WTC11 (cell line): ENCODE measurements at regions not wholly inside any gene's neighbourhood (a gene's known extent, or its start where the extent isn't known, plus 50 kb on each side); places are given as distances from the start of the nearest gene placed in this dataset.

ENCODE experiments used
- ATAC-seq: fragments of 200-7000 bp; cut with Tn5 transposase; 2 replicates; pipeline ENCODE4 v1.10.0; 2021; ENCODE audit warnings: mild to moderate bottlenecking, moderate library complexity
- CTCF ChIA-PET: fragments of 300-600 bp; sonication (Branson Sonifier 250); formaldehyde crosslinking; loops from one replicate; lab custom pipeline; 2021; ENCODE audit warnings: antibody characterized with exemption; lab: Charles Lee
- POLR2A ChIA-PET: fragments of 350-600 bp; sonication (Branson Sonifier 250); formaldehyde crosslinking; loops from one replicate; lab custom pipeline; 2021; ENCODE audit warnings: antibody characterized with exemption; lab: Charles Lee
- DNase-seq: peaks from one replicate; pipeline ENCODE4 v3.0.0; 2021; ENCODE audit warnings: low spot score
- H3K27ac Mint-ChIP-seq: 2 replicates; pipeline ENCODE4 v1.8.0; 2021; ENCODE audit warnings: mixed read lengths
- H3K27me3 Mint-ChIP-seq: 2 replicates; pipeline ENCODE4 v1.8.0; 2021; ENCODE audit warnings: low read depth, mild to moderate bottlenecking, moderate library complexity, mixed read lengths
- H3K36me3 Mint-ChIP-seq: 2 replicates; pipeline ENCODE4 v1.8.0; 2021; ENCODE audit warnings: mixed read lengths
- H3K4me1 Mint-ChIP-seq: 2 replicates; pipeline ENCODE4 v1.8.0; 2022; ENCODE audit warnings: mixed read lengths
- H3K4me3 Mint-ChIP-seq: 2 replicates; pipeline ENCODE4 v1.8.0; 2021; ENCODE audit warnings: mild to moderate bottlenecking, moderate library complexity, mixed read lengths
- H3K9me3 Mint-ChIP-seq: 2 replicates; pipeline ENCODE4 v1.8.0; 2021; ENCODE audit warnings: mixed read lengths
- ATF1 ChIP-seq: sonication (generic); formaldehyde crosslinking; IDR thresholded peaks from 2 replicates; pipeline ENCODE4 v1.8.1; 2023; ENCODE audit warnings: mild to moderate bottlenecking, moderate library complexity, missing genetic modification reagents
- EMX1 ChIP-seq: fragments of 250-450 bp; sonication (Bioruptor Pico); IDR thresholded peaks from 2 replicates; pipeline ENCODE4 v1.8.0; 2021; ENCODE audit warnings: mild to moderate bottlenecking
- FOXK1 ChIP-seq: sonication (generic); formaldehyde crosslinking; IDR thresholded peaks from 2 replicates; pipeline ENCODE4 v1.8.0; 2022; ENCODE audit warnings: mild to moderate bottlenecking, moderate library complexity, missing genetic modification reagents
- KAT7 ChIP-seq: sonication (generic); formaldehyde crosslinking; IDR thresholded peaks from 2 replicates; pipeline ENCODE4 v1.8.1; 2023; ENCODE audit warnings: missing genetic modification reagents, mild to moderate bottlenecking, borderline replicate concordance
- NR1H2 ChIP-seq: sonication (generic); formaldehyde crosslinking; IDR thresholded peaks from 2 replicates; pipeline ENCODE4 v1.9.0; 2021; ENCODE audit warnings: mild to moderate bottlenecking, moderate library complexity, missing genetic modification reagents
- NR2C2 ChIP-seq: sonication (generic); formaldehyde crosslinking; IDR thresholded peaks from 2 replicates; pipeline ENCODE4 v1.8.0; 2022; ENCODE audit warnings: mild to moderate bottlenecking, missing genetic modification reagents
- PRRX2 ChIP-seq: fragments of 250-450 bp; sonication (Bioruptor Pico); IDR thresholded peaks from 2 replicates; pipeline ENCODE4 v1.8.0; 2021; ENCODE audit warnings: mild to moderate bottlenecking
- STAT6 ChIP-seq: sonication (generic); formaldehyde crosslinking; conservative IDR thresholded peaks from 2 replicates; pipeline ENCODE4 v1.8.1; 2023; ENCODE audit warnings: mild to moderate bottlenecking, low read depth, missing genetic modification reagents, moderate library complexity
- TCF7 ChIP-seq: sonication (generic); formaldehyde crosslinking; IDR thresholded peaks from 2 replicates; pipeline ENCODE4 v1.8.0; 2022; ENCODE audit warnings: mild to moderate bottlenecking, low read depth, missing genetic modification reagents, moderate library complexity
- ZMAT4 ChIP-seq: fragments of 250-450 bp; sonication (Bioruptor Pico); IDR thresholded peaks from 2 replicates; pipeline ENCODE4 v1.9.0; 2021; ENCODE audit warnings: mild to moderate bottlenecking
- ZNF219 ChIP-seq: sonication (generic); formaldehyde crosslinking; IDR thresholded peaks from 2 replicates; pipeline ENCODE4 v1.8.0; 2023; ENCODE audit warnings: missing genetic modification reagents, mild to moderate bottlenecking, borderline replicate concordance
- TF ChIP-seq, protein P1 (sequence below): sonication (generic); formaldehyde crosslinking; IDR thresholded peaks from 2 replicates; pipeline ENCODE4 v1.8.0; 2023; ENCODE audit warnings: missing genetic modification reagents
- TF ChIP-seq, protein P2 (sequence below): sonication (generic); formaldehyde crosslinking; IDR thresholded peaks from 2 replicates; pipeline ENCODE4 v1.8.1; 2023; ENCODE audit warnings: mild to moderate bottlenecking, missing genetic modification reagents, borderline replicate concordance
- TF ChIP-seq, protein P3 (sequence below): sonication (generic); formaldehyde crosslinking; IDR thresholded peaks from 2 replicates; pipeline ENCODE4 v1.8.0; 2022; ENCODE audit warnings: mild to moderate bottlenecking, missing genetic modification reagents
- TF ChIP-seq, protein P4 (sequence below): sonication (generic); formaldehyde crosslinking; IDR thresholded peaks from 2 replicates; pipeline ENCODE4 v1.8.1; 2023; ENCODE audit warnings: mild to moderate bottlenecking, moderate library complexity, missing genetic modification reagents
- TF ChIP-seq, protein P5 (sequence below): sonication (generic); formaldehyde crosslinking; IDR thresholded peaks from 2 replicates; pipeline ENCODE4 v1.8.0; 2023; ENCODE audit warnings: mild to moderate bottlenecking, missing genetic modification reagents

GRCh38 chr2:234266952-234267351 is 216.4 kb downstream of the SPP2 start (continued):
- TF ChIP-seq, protein P1, sequence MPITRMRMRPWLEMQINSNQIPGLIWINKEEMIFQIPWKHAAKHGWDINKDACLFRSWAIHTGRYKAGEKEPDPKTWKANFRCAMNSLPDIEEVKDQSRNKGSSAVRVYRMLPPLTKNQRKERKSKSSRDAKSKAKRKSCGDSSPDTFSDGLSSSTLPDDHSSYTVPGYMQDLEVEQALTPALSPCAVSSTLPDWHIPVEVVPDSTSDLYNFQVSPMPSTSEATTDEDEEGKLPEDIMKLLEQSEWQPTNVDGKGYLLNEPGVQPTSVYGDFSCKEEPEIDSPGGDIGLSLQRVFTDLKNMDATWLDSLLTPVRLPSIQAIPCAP (CRISPR knock-in tag), result no peak

DNA sequence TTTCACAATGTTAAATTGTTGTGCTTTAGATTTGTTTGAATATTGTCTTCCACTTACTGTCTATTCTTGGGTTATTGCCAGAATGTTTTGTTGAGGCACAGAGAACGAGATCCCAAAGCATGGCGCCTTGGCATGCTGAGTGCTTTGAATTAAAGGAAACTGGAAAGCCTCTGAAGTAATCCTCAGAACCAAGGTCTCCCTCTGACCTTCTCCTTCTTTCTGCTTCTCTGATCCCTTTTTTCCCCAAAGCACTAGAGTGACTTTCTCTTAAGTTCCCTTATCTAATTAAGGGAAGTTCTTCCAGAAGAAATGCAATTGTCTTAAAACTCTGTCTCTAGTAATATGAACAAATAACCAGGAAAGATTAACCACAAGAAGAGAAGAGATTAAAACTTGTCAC is 214.7 kb downstream of the SPP2 start:
- Mint-ChIP-seq H3K9me3 (peaks cover 11% of the 10 kb centered on the region), H3K27ac (no peak overlapping the region), H3K36me3 (no peaks in the 10 kb centered on the region), H3K4me1 (no peaks in the 10 kb centered on the region), H3K4me3 (no peak overlapping the region), H3K27me3 (no peaks in the 10 kb centered on the region; the same call in 1 of the 2 replicates)
- no peak for TF ChIP-seq ZNF219
- TF ChIP-seq, protein P2, sequence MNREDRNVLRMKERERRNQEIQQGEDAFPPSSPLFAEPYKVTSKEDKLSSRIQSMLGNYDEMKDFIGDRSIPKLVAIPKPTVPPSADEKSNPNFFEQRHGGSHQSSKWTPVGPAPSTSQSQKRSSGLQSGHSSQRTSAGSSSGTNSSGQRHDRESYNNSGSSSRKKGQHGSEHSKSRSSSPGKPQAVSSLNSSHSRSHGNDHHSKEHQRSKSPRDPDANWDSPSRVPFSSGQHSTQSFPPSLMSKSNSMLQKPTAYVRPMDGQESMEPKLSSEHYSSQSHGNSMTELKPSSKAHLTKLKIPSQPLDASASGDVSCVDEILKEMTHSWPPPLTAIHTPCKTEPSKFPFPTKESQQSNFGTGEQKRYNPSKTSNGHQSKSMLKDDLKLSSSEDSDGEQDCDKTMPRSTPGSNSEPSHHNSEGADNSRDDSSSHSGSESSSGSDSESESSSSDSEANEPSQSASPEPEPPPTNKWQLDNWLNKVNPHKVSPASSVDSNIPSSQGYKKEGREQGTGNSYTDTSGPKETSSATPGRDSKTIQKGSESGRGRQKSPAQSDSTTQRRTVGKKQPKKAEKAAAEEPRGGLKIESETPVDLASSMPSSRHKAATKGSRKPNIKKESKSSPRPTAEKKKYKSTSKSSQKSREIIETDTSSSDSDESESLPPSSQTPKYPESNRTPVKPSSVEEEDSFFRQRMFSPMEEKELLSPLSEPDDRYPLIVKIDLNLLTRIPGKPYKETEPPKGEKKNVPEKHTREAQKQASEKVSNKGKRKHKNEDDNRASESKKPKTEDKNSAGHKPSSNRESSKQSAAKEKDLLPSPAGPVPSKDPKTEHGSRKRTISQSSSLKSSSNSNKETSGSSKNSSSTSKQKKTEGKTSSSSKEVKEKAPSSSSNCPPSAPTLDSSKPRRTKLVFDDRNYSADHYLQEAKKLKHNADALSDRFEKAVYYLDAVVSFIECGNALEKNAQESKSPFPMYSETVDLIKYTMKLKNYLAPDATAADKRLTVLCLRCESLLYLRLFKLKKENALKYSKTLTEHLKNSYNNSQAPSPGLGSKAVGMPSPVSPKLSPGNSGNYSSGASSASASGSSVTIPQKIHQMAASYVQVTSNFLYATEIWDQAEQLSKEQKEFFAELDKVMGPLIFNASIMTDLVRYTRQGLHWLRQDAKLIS (CRISPR knock-in tag), result no peak
- no peak for TF ChIP-seq FOXK1 (CRISPR knock-in tag)
- TF ChIP-seq NR1H2 (CRISPR knock-in tag), result no peak
- no peak for TF ChIP-seq STAT6
- ChIA-PET CTCF (no interaction called here), POLR2A (no interaction called here)
- no peak for ATAC-seq
- DNase-seq, result no peak

DNA sequence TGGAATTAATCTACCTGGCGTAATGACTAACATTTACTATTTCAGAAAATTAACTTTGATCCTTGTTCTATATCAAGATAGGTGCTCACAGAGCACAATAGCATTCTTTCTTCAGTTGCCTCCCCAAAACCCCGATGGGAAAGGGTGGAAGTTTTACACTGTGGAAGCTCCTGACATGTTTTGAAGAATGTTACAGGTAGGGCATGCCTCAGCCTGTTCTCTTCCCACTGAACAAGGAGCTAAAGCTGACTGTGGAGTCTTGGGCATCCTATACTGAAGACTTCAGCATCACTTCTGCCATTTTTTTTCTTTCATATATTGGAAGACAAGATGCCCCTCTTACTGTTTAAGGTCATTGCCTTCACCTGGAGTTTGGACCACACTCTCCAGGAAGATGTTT is 211.2 kb downstream of the SPP2 start:
- ChIA-PET CTCF (no interaction called here), POLR2A (no interaction called here)
- DNase-seq (no peak), ATAC-seq (no peak)
- Mint-ChIP-seq H3K4me1 (peaks cover 4% of the 10 kb centered on the region), H3K27me3 (no peaks in the 10 kb centered on the region; the same call in 1 of the 2 replicates), H3K36me3 (no peaks in the 10 kb centered on the region), H3K9me3 (peaks cover 11% of the 10 kb centered on the region), H3K27ac (no peak overlapping the region), H3K4me3 (no peak overlapping the region)
- no peak for TF ChIP-seq PRRX2 (CRISPR knock-in tag)
- TF ChIP-seq NR2C2 (CRISPR knock-in tag), result no peak
- no peak for TF ChIP-seq TCF7 (CRISPR knock-in tag)
- TF ChIP-seq, protein P3, sequence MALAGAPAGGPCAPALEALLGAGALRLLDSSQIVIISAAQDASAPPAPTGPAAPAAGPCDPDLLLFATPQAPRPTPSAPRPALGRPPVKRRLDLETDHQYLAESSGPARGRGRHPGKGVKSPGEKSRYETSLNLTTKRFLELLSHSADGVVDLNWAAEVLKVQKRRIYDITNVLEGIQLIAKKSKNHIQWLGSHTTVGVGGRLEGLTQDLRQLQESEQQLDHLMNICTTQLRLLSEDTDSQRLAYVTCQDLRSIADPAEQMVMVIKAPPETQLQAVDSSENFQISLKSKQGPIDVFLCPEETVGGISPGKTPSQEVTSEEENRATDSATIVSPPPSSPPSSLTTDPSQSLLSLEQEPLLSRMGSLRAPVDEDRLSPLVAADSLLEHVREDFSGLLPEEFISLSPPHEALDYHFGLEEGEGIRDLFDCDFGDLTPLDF (CRISPR knock-in tag), result no peak

DNA sequence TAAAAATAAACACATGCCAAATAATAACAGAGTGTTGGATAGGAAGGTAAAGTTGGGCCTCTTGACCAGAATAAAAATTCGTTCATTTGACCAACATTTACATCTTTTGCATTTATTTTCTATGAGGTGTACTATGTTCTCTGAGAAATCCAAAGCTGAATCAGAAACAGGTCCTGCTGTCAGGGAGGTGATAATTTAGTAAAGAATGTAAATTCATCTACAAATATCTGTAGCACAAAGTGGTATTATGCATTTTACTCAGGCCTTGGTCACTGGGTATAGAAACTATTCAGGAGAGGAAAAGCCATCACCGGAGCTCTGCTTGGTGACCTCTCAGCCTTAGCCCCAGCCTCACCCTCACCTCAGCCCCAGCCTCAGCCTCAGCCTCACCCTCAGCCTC is 208.9 kb downstream of the SPP2 start:
- Mint-ChIP-seq H3K27ac (no peak overlapping the region), H3K4me3 (no peak overlapping the region), H3K36me3 (no peaks in the 10 kb centered on the region), H3K9me3 (peaks cover 11% of the 10 kb centered on the region), H3K27me3 (no peaks in the 10 kb centered on the region; the same call in 1 of the 2 replicates), H3K4me1 (peaks cover 4% of the 10 kb centered on the region)
- ChIA-PET POLR2A (no interaction called here), CTCF (no interaction called here)
- ATAC-seq (no peak), DNase-seq (no peak)
- no peak for TF ChIP-seq ZMAT4 (CRISPR knock-in tag)
- TF ChIP-seq KAT7, result no peak
- TF ChIP-seq FOXK1 (CRISPR knock-in tag), result no peak
- TF ChIP-seq EMX1 (CRISPR knock-in tag), result no peak
- TF ChIP-seq, protein P1 (CRISPR knock-in tag), result no peak
- TF ChIP-seq, protein P4, sequence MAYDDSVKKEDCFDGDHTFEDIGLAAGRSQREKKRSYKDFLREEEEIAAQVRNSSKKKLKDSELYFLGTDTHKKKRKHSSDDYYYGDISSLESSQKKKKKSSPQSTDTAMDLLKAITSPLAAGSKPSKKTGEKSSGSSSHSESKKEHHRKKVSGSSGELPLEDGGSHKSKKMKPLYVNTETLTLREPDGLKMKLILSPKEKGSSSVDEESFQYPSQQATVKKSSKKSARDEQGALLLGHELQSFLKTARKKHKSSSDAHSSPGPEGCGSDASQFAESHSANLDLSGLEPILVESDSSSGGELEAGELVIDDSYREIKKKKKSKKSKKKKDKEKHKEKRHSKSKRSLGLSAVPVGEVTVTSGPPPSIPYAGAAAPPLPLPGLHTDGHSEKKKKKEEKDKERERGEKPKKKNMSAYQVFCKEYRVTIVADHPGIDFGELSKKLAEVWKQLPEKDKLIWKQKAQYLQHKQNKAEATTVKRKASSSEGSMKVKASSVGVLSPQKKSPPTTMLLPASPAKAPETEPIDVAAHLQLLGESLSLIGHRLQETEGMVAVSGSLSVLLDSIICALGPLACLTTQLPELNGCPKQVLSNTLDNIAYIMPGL (CRISPR knock-in tag), result no peak
- no peak for TF ChIP-seq ATF1
- TF ChIP-seq, protein P5, sequence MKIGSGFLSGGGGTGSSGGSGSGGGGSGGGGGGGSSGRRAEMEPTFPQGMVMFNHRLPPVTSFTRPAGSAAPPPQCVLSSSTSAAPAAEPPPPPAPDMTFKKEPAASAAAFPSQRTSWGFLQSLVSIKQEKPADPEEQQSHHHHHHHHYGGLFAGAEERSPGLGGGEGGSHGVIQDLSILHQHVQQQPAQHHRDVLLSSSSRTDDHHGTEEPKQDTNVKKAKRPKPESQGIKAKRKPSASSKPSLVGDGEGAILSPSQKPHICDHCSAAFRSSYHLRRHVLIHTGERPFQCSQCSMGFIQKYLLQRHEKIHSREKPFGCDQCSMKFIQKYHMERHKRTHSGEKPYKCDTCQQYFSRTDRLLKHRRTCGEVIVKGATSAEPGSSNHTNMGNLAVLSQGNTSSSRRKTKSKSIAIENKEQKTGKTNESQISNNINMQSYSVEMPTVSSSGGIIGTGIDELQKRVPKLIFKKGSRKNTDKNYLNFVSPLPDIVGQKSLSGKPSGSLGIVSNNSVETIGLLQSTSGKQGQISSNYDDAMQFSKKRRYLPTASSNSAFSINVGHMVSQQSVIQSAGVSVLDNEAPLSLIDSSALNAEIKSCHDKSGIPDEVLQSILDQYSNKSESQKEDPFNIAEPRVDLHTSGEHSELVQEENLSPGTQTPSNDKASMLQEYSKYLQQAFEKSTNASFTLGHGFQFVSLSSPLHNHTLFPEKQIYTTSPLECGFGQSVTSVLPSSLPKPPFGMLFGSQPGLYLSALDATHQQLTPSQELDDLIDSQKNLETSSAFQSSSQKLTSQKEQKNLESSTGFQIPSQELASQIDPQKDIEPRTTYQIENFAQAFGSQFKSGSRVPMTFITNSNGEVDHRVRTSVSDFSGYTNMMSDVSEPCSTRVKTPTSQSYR (CRISPR knock-in tag), result no peak
